Sigmoid colon (tissue), 6 donors: ENCODE measurements at regions not wholly inside any gene's neighbourhood (a gene's known extent, or its start where the extent isn't known, plus 50 kb on each side); places are given as distances from the start of the nearest gene placed in this dataset.

ENCODE experiments used
- DNase-seq: peaks from one replicate; pipeline ENCODE4 v3.0.0-alpha.2; 2019
- H3K27ac ChIP-seq, 4 donors: fragments of 200-600 bp; sonication (generic); one replicate each; pipeline ENCODE4 v1.5.1; 2016 to 2019; ENCODE audit warnings: mild to moderate bottlenecking in 1 of 4
- H3K27me3 ChIP-seq, 3 donors: fragments of 200-600 bp; sonication (generic); one replicate each; pipeline ENCODE4 v1.5.1; 2019; ENCODE audit warnings: mild to moderate bottlenecking in 1 of 3
- H3K36me3 ChIP-seq, 4 donors: fragments of 200-600 bp; sonication (generic); one replicate each; pipeline ENCODE4 v1.5.1; 2016 to 2019
- H3K4me1 ChIP-seq, 4 donors: fragments of 200-600 bp; sonication (generic); one replicate each; pipeline ENCODE4 v1.5.1; 2017 to 2019
- H3K4me3 ChIP-seq, 4 donors: fragments of 200-600 bp; sonication (generic); one replicate each; pipeline ENCODE4 v1.5.1; 2017 to 2019; ENCODE audit warnings: mild to moderate bottlenecking in 2 of 4, moderate library complexity in 1 of 4
- H3K9me3 ChIP-seq, 4 donors: fragments of 200-600 bp in 3 of 4; sonication (generic) in 3 of 4; one replicate each; pipeline versions ENCODE4 v1.5.1 to v1.6.1; 2013 to 2019
- CTCF ChIP-seq, 4 experiments: fragments of 450-650 bp in 3 of 4; fragments of 200-600 bp in 1 of 4; IDR thresholded peaks; one replicate each; pipeline ENCODE4 v1.5.1; 2016 to 2019; ENCODE audit warnings: antibody characterized with exemption in 4 of 4, mild to moderate bottlenecking in 3 of 4, moderate library complexity in 2 of 4
- EP300 ChIP-seq, 4 donors: sonication (generic); formaldehyde crosslinking; IDR thresholded peaks; one replicate each; pipeline ENCODE4 v1.6.1; 2017; ENCODE audit warnings: antibody characterized with exemption in 4 of 4
- POLR2A ChIP-seq, 2 donors: fragments of 450-650 bp; IDR thresholded peaks; one replicate each; pipeline ENCODE4 v1.6.1; 2016; ENCODE audit warnings: antibody characterized with exemption in 2 of 2, mild to moderate bottlenecking in 2 of 2, moderate library complexity in 2 of 2
- POLR2AphosphoS5 ChIP-seq, 4 donors: sonication (generic); formaldehyde crosslinking; IDR thresholded peaks; one replicate each; pipeline ENCODE4 v1.6.1; 2017; ENCODE audit warnings: antibody characterized with exemption in 4 of 4
- WGBS, 2 donors: extraction: QIAGEN DNeasy Blood & Tissue Kit; methylation state at CpG; one replicate each; pipeline ENCODE4 v1.1.7; 2013; 5-methylcytosine and 5-hydroxymethylcytosine counted together
- intact Hi-C: fragments of 100-400 bp; cut with DNase I; formaldehyde crosslinking; loops from one replicate; pipeline ENCODE4 v1.15.1; 2023
- donor health status: healthy with polysubstance abuse.
- donor health status: healthy.

GRCh38 chr3:55241098-55241497, 246.0 kb downstream of the WNT5A start:
- H3K4me1 ChIP-seq: no peaks in the 10 kb centered on the region
- no peak overlapping the region for H3K4me3 ChIP-seq
- DNase-seq: no peak
- H3K27ac ChIP-seq: no peak overlapping the region
- no peaks in the 10 kb centered on the region for H3K9me3 ChIP-seq
- no peaks in the 10 kb centered on the region for H3K27me3 ChIP-seq
- H3K36me3 ChIP-seq: no peaks in the 10 kb centered on the region
- 91 to 92% methylated on average over 3 of the region's 3 CpGs for WGBS, 2 donors
- intact Hi-C loops: no loop called here
- TF ChIP-seq POLR2AphosphoS5 (IDR thresholded peaks at IDR 0.05): no peak
- TF ChIP-seq CTCF (IDR thresholded peaks at IDR 0.05): no peak
- no peak for TF ChIP-seq POLR2A (IDR thresholded peaks at IDR 0.05)
- no peak for TF ChIP-seq EP300 (IDR thresholded peaks at IDR 0.05)

GRCh38 chr3:55235416-55235815, 251.7 kb downstream of the WNT5A start:
- H3K27me3 ChIP-seq: no peaks in the 10 kb centered on the region
- H3K4me3 ChIP-seq: no peak overlapping the region
- no peaks in the 10 kb centered on the region for H3K4me1 ChIP-seq
- H3K36me3 ChIP-seq: no peaks in the 10 kb centered on the region
- TF ChIP-seq CTCF (IDR thresholded peaks at IDR 0.05) (no peak), POLR2A (IDR thresholded peaks at IDR 0.05) (no peak), POLR2AphosphoS5 (IDR thresholded peaks at IDR 0.05) (no peak), EP300 (IDR thresholded peaks at IDR 0.05) (no peak)
- no peak for DNase-seq
- no peak overlapping the region for H3K27ac ChIP-seq
- intact Hi-C loops: no loop called here
- H3K9me3 ChIP-seq: no peaks in the 10 kb centered on the region

- no peak for TF ChIP-seq EP300 (IDR thresholded peaks at IDR 0.05)
- TF ChIP-seq CTCF (IDR thresholded peaks at IDR 0.05): no peak
- TF ChIP-seq POLR2A (IDR thresholded peaks at IDR 0.05): no peak
- no peak for TF ChIP-seq POLR2AphosphoS5 (IDR thresholded peaks at IDR 0.05)
Measured at GRCh38 chr3:55226696-55227095, 260.4 kb downstream of the WNT5A start.

GRCh38 chr3:55218577-55218976, 268.5 kb downstream of the WNT5A start:
- intact Hi-C loops: no loop called here
- 0 to 63% methylated on average over 1 of the region's 1 CpG for WGBS, 2 donors

More at GRCh38 chr3:55226696-55227095, 260.4 kb downstream of the WNT5A start:
- 90 to 93% methylated on average over 5 of the region's 5 CpGs for WGBS, 2 donors
- intact Hi-C loops: no loop called here
- H3K27me3 ChIP-seq: no peaks in the 10 kb centered on the region
- DNase-seq: no peak
- peaks cover 0 to 18% (median 6%) of the 10 kb centered on the region in 4 donors for H3K4me1 ChIP-seq
- H3K4me3 ChIP-seq: no peak overlapping the region
- no peak overlapping the region for H3K27ac ChIP-seq
- H3K36me3 ChIP-seq: no peaks in the 10 kb centered on the region
- no peaks in the 10 kb centered on the region for H3K9me3 ChIP-seq

More at GRCh38 chr3:55218577-55218976, 268.5 kb downstream of the WNT5A start:
- DNase-seq: no peak
- Histone ChIP-seq H3K27ac (no peak overlapping the region), H3K36me3 (no peaks in the 10 kb centered on the region), H3K4me1 (no peaks in the 10 kb centered on the region), H3K9me3 (no peaks in the 10 kb centered on the region), H3K4me3 (no peak overlapping the region), H3K27me3 (no peaks in the 10 kb centered on the region)
- TF ChIP-seq POLR2AphosphoS5 (IDR thresholded peaks at IDR 0.05) (no peak), EP300 (IDR thresholded peaks at IDR 0.05) (no peak), POLR2A (IDR thresholded peaks at IDR 0.05) (no peak), CTCF (IDR thresholded peaks at IDR 0.05) (no peak)
